Adrenal gland (tissue), 9 donors: ENCODE measurements at regions not wholly inside any gene's neighbourhood (a gene's known extent, or its start where the extent isn't known, plus 50 kb on each side); places are given as distances from the start of the nearest gene placed in this dataset.

ENCODE experiments used
- DNase-seq, 7 donors: peaks; one replicate each; pipeline ENCODE4 v3.0.0-alpha.2; 2019 to 2020
- H3K27ac ChIP-seq, 5 donors: fragments of 200-600 bp; sonication (generic) in 4 of 5; 1 replicate in 3 of 5; 2 replicates in 2 of 5; pipeline versions ENCODE4 v1.5.1 to v1.8.0; 2016 to 2020; ENCODE audit warnings: mild to moderate bottlenecking in 1 of 5
- H3K27me3 ChIP-seq: fragments of 200-600 bp; 2 replicates; pipeline ENCODE4 v1.8.0; 2021
- H3K36me3 ChIP-seq, 2 donors: fragments of 200-600 bp; replicated peaks in 1 of 2; 1 replicate in 1 of 2; 2 replicates in 1 of 2; pipeline versions ENCODE4 v1.5.1 to v1.8.0; 2018 to 2022
- H3K4me1 ChIP-seq, 2 donors: fragments of 200-600 bp; replicated peaks in 1 of 2; 1 replicate in 1 of 2; 2 replicates in 1 of 2; pipeline versions ENCODE4 v1.5.1 to v1.8.0; 2018 to 2021
- H3K4me3 ChIP-seq, 4 donors: fragments of 200-600 bp; sonication (generic) in 3 of 4; one replicate each; pipeline ENCODE4 v1.5.1; 2016 to 2018
- H3K9me3 ChIP-seq, 3 donors: fragments of 200-600 bp; sonication (generic) in 1 of 3; replicated peaks in 1 of 3; 1 replicate in 2 of 3; 2 replicates in 1 of 3; pipeline versions ENCODE4 v1.5.1 to v1.8.0; 2016 to 2021
- CTCF ChIP-seq, 6 experiments: fragments of 450-650 bp in 4 of 6; fragments of 200-600 bp in 2 of 6; sonication (generic) in 1 of 6; IDR thresholded peaks; 1 replicate in 5 of 6; 2 replicates in 1 of 6; pipeline versions ENCODE4 v1.5.1 to v1.8.0; 2016 to 2021; ENCODE audit warnings: antibody characterized with exemption in 6 of 6, mild to moderate bottlenecking in 2 of 6, moderate library complexity in 1 of 6
- POLR2A ChIP-seq, 2 donors: fragments of 450-650 bp; IDR thresholded peaks; one replicate each; pipeline ENCODE4 v1.6.1; 2017; ENCODE audit warnings: antibody characterized with exemption in 2 of 2, mild to moderate bottlenecking in 2 of 2, moderate library complexity in 1 of 2
- WGBS, 4 donors: extraction: QIAGEN DNeasy Blood & Tissue Kit in 2 of 4; methylation state at CpG; one replicate each; pipeline versions ENCODE4 v1.1.5 to v1.1.7; 2013 to 2017; 5-methylcytosine and 5-hydroxymethylcytosine counted together
- intact Hi-C, 2 donors: fragments of 100-400 bp; cut with DNase I; formaldehyde crosslinking; loops; one replicate each; pipeline versions ENCODE4 v1.14.1 to v1.15.0; 2022 to 2023
- donor health status: healthy with polysubstance abuse.
- donor health status: Bipolar disorder and iron deficiency.
- donor health status: DM: yes; HTN: yes; CAD: no.
- donor health status: DM: no; HTN: no; CAD: no.
- donor health status: DM: no; HTN: no; CAD: no.

GRCh38 chr5:13997514-13997913, 53.0 kb upstream of the DNAH5 start:
- H3K4me1 ChIP-seq: no peaks in the 10 kb centered on the region
- H3K9me3 ChIP-seq: no peaks in the 10 kb centered on the region
- 91 to 100% (median 93%) methylated on average over 2 of the region's 2 CpGs for WGBS, 4 donors
- H3K27me3 ChIP-seq: no peaks in the 10 kb centered on the region
- intact Hi-C loops: loop anchor here in 1 of 2 donors (10.0 kb wide), 1 partner anchor 107 kb away; no protein-coding TSS in a partner anchor
- no peaks in the 10 kb centered on the region for H3K36me3 ChIP-seq
- H3K27ac ChIP-seq: no peak overlapping the region
- TF ChIP-seq CTCF (IDR thresholded peaks at IDR 0.05): no peak
- no peak for TF ChIP-seq POLR2A (IDR thresholded peaks at IDR 0.05)
- DNase-seq: no peak
- H3K4me3 ChIP-seq: no peak overlapping the region

GRCh38 chr5:13994621-13995253, 50.2 kb upstream of the DNAH5 start:
- intact Hi-C loops: loop anchor here in 1 of 2 donors (10.0 kb wide), 1 partner anchor 110 kb away; no protein-coding TSS in a partner anchor
- Histone ChIP-seq H3K4me1 (no peaks in the 10 kb centered on the region), H3K4me3 (no peak overlapping the region), H3K27me3 (no peaks in the 10 kb centered on the region), H3K27ac (no peak overlapping the region), H3K36me3 (no peaks in the 10 kb centered on the region), H3K9me3 (no peaks in the 10 kb centered on the region)
- no peak for TF ChIP-seq CTCF (IDR thresholded peaks at IDR 0.05)
- TF ChIP-seq POLR2A (IDR thresholded peaks at IDR 0.05): no peak
- no peak for DNase-seq
- 58 to 68% (median 62%) methylated on average over 7 to 9 of the region's 9 CpGs for WGBS, 4 donors
